ENCODE measurements at regions not wholly inside any gene's neighbourhood (a gene's known extent, or its start where the extent isn't known, plus 50 kb on each side); places are given as distances from the start of the nearest gene placed in this dataset.

DNA sequence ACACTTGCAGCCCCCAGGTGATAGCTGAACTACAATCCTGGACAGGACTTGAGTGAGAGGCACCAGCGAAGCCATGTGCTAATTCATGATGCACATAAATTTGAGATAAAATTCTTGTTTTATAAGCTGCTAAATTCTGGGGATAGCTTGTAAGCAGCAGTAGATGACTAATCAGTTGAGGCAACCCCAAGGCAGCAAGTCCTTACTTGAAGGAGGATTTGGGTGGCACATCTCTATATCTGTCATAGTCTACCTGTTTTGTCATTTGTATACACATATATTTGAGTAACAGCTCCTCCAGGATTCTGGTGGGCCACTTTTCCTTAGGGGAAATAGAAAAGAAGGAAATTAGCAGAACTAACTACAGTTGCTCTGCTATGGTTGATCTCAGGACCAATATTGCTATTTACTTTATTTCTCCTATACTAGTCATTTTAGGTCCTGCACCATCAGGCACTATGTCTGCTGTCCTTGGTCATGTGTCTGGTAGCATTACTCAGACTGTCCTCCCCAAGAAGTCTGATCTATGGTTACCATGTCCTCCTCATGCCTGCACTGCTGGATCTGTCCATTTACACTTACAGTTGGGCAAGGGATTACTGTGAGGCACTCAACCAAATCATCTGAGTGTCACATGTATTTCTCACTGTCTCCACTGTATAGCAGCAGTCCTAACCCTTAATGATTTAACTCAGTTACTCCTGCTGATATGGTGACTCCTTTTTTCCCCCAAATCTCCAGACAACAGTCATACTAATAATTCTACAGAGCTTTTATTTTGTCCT is 436.0 kb upstream of the CWC22 start:
- TF ChIP-seq, protein P1, sequence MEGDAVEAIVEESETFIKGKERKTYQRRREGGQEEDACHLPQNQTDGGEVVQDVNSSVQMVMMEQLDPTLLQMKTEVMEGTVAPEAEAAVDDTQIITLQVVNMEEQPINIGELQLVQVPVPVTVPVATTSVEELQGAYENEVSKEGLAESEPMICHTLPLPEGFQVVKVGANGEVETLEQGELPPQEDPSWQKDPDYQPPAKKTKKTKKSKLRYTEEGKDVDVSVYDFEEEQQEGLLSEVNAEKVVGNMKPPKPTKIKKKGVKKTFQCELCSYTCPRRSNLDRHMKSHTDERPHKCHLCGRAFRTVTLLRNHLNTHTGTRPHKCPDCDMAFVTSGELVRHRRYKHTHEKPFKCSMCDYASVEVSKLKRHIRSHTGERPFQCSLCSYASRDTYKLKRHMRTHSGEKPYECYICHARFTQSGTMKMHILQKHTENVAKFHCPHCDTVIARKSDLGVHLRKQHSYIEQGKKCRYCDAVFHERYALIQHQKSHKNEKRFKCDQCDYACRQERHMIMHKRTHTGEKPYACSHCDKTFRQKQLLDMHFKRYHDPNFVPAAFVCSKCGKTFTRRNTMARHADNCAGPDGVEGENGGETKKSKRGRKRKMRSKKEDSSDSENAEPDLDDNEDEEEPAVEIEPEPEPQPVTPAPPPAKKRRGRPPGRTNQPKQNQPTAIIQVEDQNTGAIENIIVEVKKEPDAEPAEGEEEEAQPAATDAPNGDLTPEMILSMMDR (IDR thresholded peaks at IDR 0.05), result no peak
- TF ChIP-seq POLR2A (IDR thresholded peaks at IDR 0.05), result no peak
